ENCODE measurements at regions not wholly inside any gene's neighbourhood (a gene's known extent, or its start where the extent isn't known, plus 50 kb on each side); places are given as distances from the start of the nearest gene placed in this dataset.

GRCh38 chr14:48693793-48694192, 892.4 kb downstream of the RPS29 start:
- TF ChIP-seq CTCF (conservative IDR thresholded peaks at IDR 0.05; ENCODE audit: low read length) = no peak
- H3K4me3 ChIP-seq (ENCODE audit: low read length) = no peak overlapping the region
- no peak for DNase-seq (ENCODE audit: low read depth)

- no peak overlapping the region for H3K4me3 ChIP-seq (ENCODE audit: low read length)
- no peak for DNase-seq (ENCODE audit: low read depth)
- no peak for TF ChIP-seq CTCF (conservative IDR thresholded peaks at IDR 0.05; ENCODE audit: low read length)
Observed at GRCh38 chr14:48690349-48690748, 895.8 kb downstream of the RPS29 start.

GRCh38 chr14:48686650-48687049, 899.5 kb downstream of the RPS29 start:
- no peak for TF ChIP-seq CTCF (conservative IDR thresholded peaks at IDR 0.05; ENCODE audit: low read length)
- DNase-seq (ENCODE audit: low read depth) = no peak
- H3K4me3 ChIP-seq (ENCODE audit: low read length) = no peak overlapping the region

- TF ChIP-seq CTCF (conservative IDR thresholded peaks at IDR 0.05; ENCODE audit: low read length) = no peak
- no peak for DNase-seq (ENCODE audit: low read depth)
- H3K4me3 ChIP-seq (ENCODE audit: low read length) = no peak overlapping the region
Observed at GRCh38 chr14:48672506-48672905, 913.7 kb downstream of the RPS29 start.

GRCh38 chr14:48670939-48671338, 915.2 kb downstream of the RPS29 start:
- no peak for DNase-seq (ENCODE audit: low read depth)
- TF ChIP-seq CTCF (conservative IDR thresholded peaks at IDR 0.05; ENCODE audit: low read length) = no peak
- H3K4me3 ChIP-seq (ENCODE audit: low read length) = no peak overlapping the region

GRCh38 chr14:48665077-48665784, 920.9 kb downstream of the RPS29 start:
- TF ChIP-seq CTCF (conservative IDR thresholded peaks at IDR 0.05; ENCODE audit: low read length) = no peak
- no peak for DNase-seq (ENCODE audit: low read depth)

GRCh38 chr14:48643241-48643640, 942.9 kb downstream of the RPS29 start:
- DNase-seq (ENCODE audit: low read depth) = no peak
- no peak for TF ChIP-seq CTCF (conservative IDR thresholded peaks at IDR 0.05; ENCODE audit: low read length)
- H3K4me3 ChIP-seq (ENCODE audit: low read length) = no peak overlapping the region

More at GRCh38 chr14:48665077-48665784, 920.9 kb downstream of the RPS29 start:
- H3K4me3 ChIP-seq (ENCODE audit: low read length) = no peak overlapping the region

Data from AG10803 (cell line).